B cell (primary cell): ENCODE measurements at regions not wholly inside any gene's neighbourhood (a gene's known extent, or its start where the extent isn't known, plus 50 kb on each side); places are given as distances from the start of the nearest gene placed in this dataset.

ENCODE experiments used
- ATAC-seq: fragments of 200-7000 bp; cut with Tn5 transposase; one replicate; pipeline ENCODE4 v1.10.0; 2021; ENCODE audit warnings: low read depth, mild to moderate bottlenecking, moderate number of reproducible peaks, moderate library complexity
- CTCF ChIA-PET: fragments of 350-600 bp; sonication (Branson Sonifier 250); formaldehyde crosslinking; loops from one replicate; lab custom pipeline; 2021; ENCODE audit warnings: antibody characterized with exemption, inconsistent platforms; lab: Charles Lee
- POLR2A ChIA-PET: fragments of 350-600 bp; sonication (Branson Sonifier 250); formaldehyde crosslinking; loops from one replicate; lab custom pipeline; 2021; ENCODE audit warnings: antibody characterized with exemption; lab: Charles Lee
- DNase-seq: peaks from one replicate; pipeline ENCODE4 v3.0.0; 2013
- H2AFZ ChIP-seq: 2 replicates; pipeline ENCODE4 v1.6.1; 2012; ENCODE audit warnings: mild to moderate bottlenecking, low read depth, low read length; ENCODE audit not compliant: insufficient read depth, poor library complexity, severe bottlenecking
- H3K27ac ChIP-seq, 2 donors: 1 replicate in 1 of 2; 2 replicates in 1 of 2; pipeline ENCODE4 v1.5.1; 2012 to 2013; ENCODE audit warnings: low read length in 2 of 2, mild to moderate bottlenecking in 2 of 2, moderate library complexity in 1 of 2
- H3K27me3 ChIP-seq, 4 experiments: fragments of 200-600 bp in 1 of 4; sonication (generic) in 1 of 4; replicated peaks in 1 of 4; 1 replicate in 2 of 4; 2 replicates in 2 of 4; pipeline versions ENCODE4 v1.6.1 to v1.7.0; 2013 to 2016; ENCODE audit warnings: low read length in 3 of 4, mild to moderate bottlenecking in 2 of 4, mixed read lengths in 1 of 4, moderate library complexity in 1 of 4; ENCODE audit not compliant: insufficient read depth in 4 of 4, control insufficient read depth in 3 of 4; ENCODE audit errors: control extremely low read depth in 1 of 4
- H3K36me3 ChIP-seq, 2 experiments: replicated peaks in 1 of 2; 1 replicate in 1 of 2; 2 replicates in 1 of 2; pipeline versions ENCODE4 v1.6.1 to v1.7.1; 2013; ENCODE audit warnings: low read length in 1 of 2; ENCODE audit not compliant: insufficient read depth in 2 of 2, control insufficient read depth in 1 of 2; ENCODE audit errors: control extremely low read depth in 1 of 2, extremely low read depth in 1 of 2
- H3K4me1 ChIP-seq, 2 donors: fragments of 200-600 bp in 1 of 2; sonication (generic) in 1 of 2; 1 replicate in 1 of 2; 2 replicates in 1 of 2; pipeline versions ENCODE4 v1.5.1 to v1.6.1; 2013 to 2017; ENCODE audit warnings: low read length in 2 of 2; ENCODE audit not compliant: control insufficient read depth in 2 of 2, insufficient read depth in 2 of 2
- H3K4me2 ChIP-seq: replicated peaks from 2 replicates; pipeline ENCODE3; 2012; ENCODE audit warnings: mild to moderate bottlenecking, low read depth, low read length; ENCODE audit not compliant: poor library complexity, severe bottlenecking
- H3K4me3 ChIP-seq, 5 experiments: fragments of 200-600 bp in 1 of 5; sonication (generic) in 1 of 5; 1 replicate in 3 of 5; 2 replicates in 2 of 5; pipeline versions ENCODE4 v1.5.1 to v1.7.0; 2011 to 2016; ENCODE audit warnings: low read length in 4 of 5, mild to moderate bottlenecking in 4 of 5, low read depth in 2 of 5, control low read depth in 1 of 5, moderate library complexity in 1 of 5; ENCODE audit not compliant: insufficient read depth in 1 of 5; ENCODE audit errors: control extremely low read depth in 1 of 5, extremely low read depth in 1 of 5
- H3K79me2 ChIP-seq: fragments of 200-600 bp; sonication (generic); one replicate; pipeline ENCODE4 v1.6.0; 2016; ENCODE audit warnings: low read length; ENCODE audit not compliant: control insufficient read depth, insufficient read depth
- H3K9ac ChIP-seq: fragments of 200-600 bp; sonication (generic); 2 replicates; pipeline ENCODE4 v1.6.1; 2017; ENCODE audit warnings: mild to moderate bottlenecking, low read length, moderate library complexity
- H3K9me3 ChIP-seq, 3 donors: one replicate each; pipeline versions ENCODE4 v1.6.1 to v1.7.1; 2013; ENCODE audit warnings: low read length in 2 of 3; ENCODE audit not compliant: control insufficient read depth in 2 of 3, insufficient read depth in 1 of 3; ENCODE audit errors: control extremely low read depth in 1 of 3
- H4K20me1 ChIP-seq: 2 replicates; pipeline ENCODE4 v1.6.0; 2012; ENCODE audit warnings: mild to moderate bottlenecking, low read length; ENCODE audit not compliant: insufficient read depth, control insufficient read depth, poor library complexity, severe bottlenecking
- H3K27ac Mint-ChIP-seq: one replicate; pipeline ENCODE4 v1.8.0; 2021; ENCODE audit warnings: mixed read lengths
- H3K27me3 Mint-ChIP-seq: one replicate; pipeline ENCODE4 v1.8.0; 2021; ENCODE audit warnings: mixed read lengths
- H3K4me1 Mint-ChIP-seq: one replicate; pipeline ENCODE4 v1.8.0; 2021; ENCODE audit warnings: mixed read lengths
- H3K4me3 Mint-ChIP-seq: one replicate; pipeline ENCODE4 v1.8.0; 2021; ENCODE audit warnings: mixed read lengths
- H3K9me3 Mint-ChIP-seq: one replicate; pipeline ENCODE4 v1.8.0; 2022; ENCODE audit warnings: mixed read lengths; ENCODE audit not compliant: insufficient read depth
- CTCF ChIP-seq: fragments of 200-600 bp; IDR thresholded peaks from one replicate; pipeline ENCODE4 v1.8.0; 2022; ENCODE audit warnings: antibody characterized with exemption, mild to moderate bottlenecking
- EZH2 ChIP-seq: IDR thresholded peaks from 2 replicates; pipeline ENCODE4 v1.6.1; 2012; ENCODE audit warnings: borderline replicate concordance, low read depth, mild to moderate bottlenecking, moderate library complexity, low read length; ENCODE audit not compliant: insufficient read depth, poor library complexity, severe bottlenecking
- WGBS: methylation state at CpG from one replicate; pipeline ENCODE4 v1.1.5; 2013; ENCODE audit warnings: missing lambda C conversion rate; ENCODE audit not compliant: insufficient coverage; 5-methylcytosine and 5-hydroxymethylcytosine counted together
- intact Hi-C: fragments of 100-400 bp; cut with micrococcal nuclease; formaldehyde crosslinking; loops from one replicate; pipeline ENCODE4 v1.10.0; 2022

GRCh38 chr9:81847181-81847915 is 80.9 kb upstream of the SPATA31D4 start:
- no peak overlapping the region for H3K4me3 ChIP-seq
- H3K4me1 ChIP-seq, result no peaks in the 10 kb centered on the region
- ChIA-PET POLR2A (no interaction called here), CTCF (interaction anchor here (1.4 to 3.0 kb wide), 3 partner anchors 10 to 325 kb away, joined by 5 to 15 read pairs (median 5); no protein-coding TSS in a partner anchor)
- 100% methylated on average over 4 of the region's 9 CpGs for WGBS
- Mint-ChIP-seq H3K4me3 (no peak overlapping the region), H3K27me3 (no peaks in the 10 kb centered on the region), H3K4me1 (no peaks in the 10 kb centered on the region), H3K27ac (no peak overlapping the region), H3K9me3 (no peaks in the 10 kb centered on the region)
- no peaks in the 10 kb centered on the region for H3K79me2 ChIP-seq
- intact Hi-C loops, result no loop called here
- H2AFZ ChIP-seq, result no peak overlapping the region
- no peaks in the 10 kb centered on the region for H4K20me1 ChIP-seq
- H3K4me2 ChIP-seq, result no peak overlapping the region
- no peak overlapping the region for H3K27ac ChIP-seq
- no peaks in the 10 kb centered on the region for H3K36me3 ChIP-seq
- TF ChIP-seq EZH2 (no peak), CTCF (no peak)
- no peak for DNase-seq
- H3K27me3 ChIP-seq, result no peaks in the 10 kb centered on the region
- no peak for ATAC-seq
- H3K9me3 ChIP-seq, result no peaks in the 10 kb centered on the region
- no peak overlapping the region for H3K9ac ChIP-seq

GRCh38 chr9:81848472-81848871 is 79.8 kb upstream of the SPATA31D4 start:
- ChIA-PET POLR2A (no interaction called here), CTCF (interaction anchor here (3.0 kb wide), 1 partner anchor 326 kb away, joined by 15 read pairs; no protein-coding TSS in a partner anchor)
- Mint-ChIP-seq H3K27ac (no peak overlapping the region), H3K9me3 (no peaks in the 10 kb centered on the region), H3K4me1 (no peaks in the 10 kb centered on the region), H3K4me3 (no peak overlapping the region), H3K27me3 (no peaks in the 10 kb centered on the region)
- H3K36me3 ChIP-seq, result no peaks in the 10 kb centered on the region
- no peak overlapping the region for H3K4me2 ChIP-seq
- no peak for DNase-seq
- intact Hi-C loops, result no loop called here
- no peaks in the 10 kb centered on the region for H3K9me3 ChIP-seq
- H3K9ac ChIP-seq, result no peak overlapping the region
- no peaks in the 10 kb centered on the region for H4K20me1 ChIP-seq
- H3K4me3 ChIP-seq, result no peak overlapping the region
- no peaks in the 10 kb centered on the region for H3K79me2 ChIP-seq
- no peak overlapping the region for H3K27ac ChIP-seq
- no CpG with 5 or more reads among the region's 2 CpGs for WGBS
- no peak overlapping the region for H2AFZ ChIP-seq
- H3K27me3 ChIP-seq, result no peaks in the 10 kb centered on the region
- no peak for ATAC-seq
- no peaks in the 10 kb centered on the region for H3K4me1 ChIP-seq
- TF ChIP-seq CTCF, result no peak
- TF ChIP-seq EZH2, result no peak
